ENCODE measurements at regions not wholly inside any gene's neighbourhood (a gene's known extent, or its start where the extent isn't known, plus 50 kb on each side); places are given as distances from the start of the nearest gene placed in this dataset.

- DNase-seq (no peak), ATAC-seq (ENCODE audit: poor library complexity) (no peak)
- CTCF ChIA-PET, result no interaction called here
- Mint-ChIP-seq H3K4me3 (no peak overlapping the region), H3K36me3 (ENCODE audit: low read depth) (no peaks in the 10 kb centered on the region), H3K27ac (no peak overlapping the region), H3K9me3 (no peaks in the 10 kb centered on the region), H3K27me3 (no peaks in the 10 kb centered on the region), H3K4me1 (ENCODE audit: low read depth) (no peaks in the 10 kb centered on the region)
- Histone ChIP-seq H3K4me3 (ENCODE audit: low read length) (no peak overlapping the region), H3K27ac (ENCODE audit: low read depth in 1 of 2, low read length in 2 of 2) (no peak overlapping the region), H3K9me3 (ENCODE audit: control insufficient read depth in 1 of 2, insufficient read depth in 1 of 2, low read length in 2 of 2) (no peaks in the 10 kb centered on the region), H3K36me3 (ENCODE audit: insufficient read depth, low read length) (no peaks in the 10 kb centered on the region), H3K27me3 (ENCODE audit: control insufficient read depth in 1 of 2, insufficient read depth in 2 of 2, low read length in 2 of 2) (no peaks in the 10 kb centered on the region), H3K4me1 (ENCODE audit: insufficient read depth, low read length) (no peaks in the 10 kb centered on the region)
- intact Hi-C loops (cut with DNase I, micrococcal nuclease), result no loop called here
- no peak for TF ChIP-seq CTCF (IDR thresholded peaks at IDR 0.05)
- POLR2A ChIA-PET, result no interaction called here
Measured at GRCh38 chr7:117992635-117993376, 119.6 kb upstream of the CTTNBP2 start.

GRCh38 chr7:117993377-117994003 is 120.2 kb upstream of the CTTNBP2 start:
- no peaks in the 10 kb centered on the region for H3K9me3 ChIP-seq (ENCODE audit: control insufficient read depth in 1 of 2, insufficient read depth in 1 of 2, low read length in 2 of 2)
- H3K4me1 ChIP-seq (ENCODE audit: insufficient read depth, low read length), result no peaks in the 10 kb centered on the region
- no peak overlapping the region for H3K4me3 Mint-ChIP-seq
- H3K27me3 ChIP-seq (ENCODE audit: control insufficient read depth in 1 of 2, insufficient read depth in 2 of 2, low read length in 2 of 2), result no peaks in the 10 kb centered on the region
- ATAC-seq (ENCODE audit: poor library complexity) (no peak), DNase-seq (no peak)
- H3K4me3 ChIP-seq (ENCODE audit: low read length), result no peak overlapping the region
- ChIA-PET CTCF (no interaction called here), POLR2A (no interaction called here)
- H3K27me3 Mint-ChIP-seq, result no peaks in the 10 kb centered on the region
- no peak overlapping the region for H3K27ac Mint-ChIP-seq
- TF ChIP-seq CTCF (IDR thresholded peaks at IDR 0.05), result no peak
- no peaks in the 10 kb centered on the region for H3K9me3 Mint-ChIP-seq
- no peaks in the 10 kb centered on the region for H3K36me3 ChIP-seq (ENCODE audit: insufficient read depth, low read length)
- H3K4me1 Mint-ChIP-seq (ENCODE audit: low read depth), result no peaks in the 10 kb centered on the region
- intact Hi-C loops (cut with DNase I, micrococcal nuclease), result no loop called here
- H3K27ac ChIP-seq (ENCODE audit: low read depth in 1 of 2, low read length in 2 of 2), result no peak overlapping the region
- no peaks in the 10 kb centered on the region for H3K36me3 Mint-ChIP-seq (ENCODE audit: low read depth)

- no peaks in the 10 kb centered on the region for H3K27me3 Mint-ChIP-seq
- DNase-seq, result no peak
- no peaks in the 10 kb centered on the region for H3K9me3 Mint-ChIP-seq
- ChIA-PET POLR2A (no interaction called here), CTCF (no interaction called here)
- H3K36me3 Mint-ChIP-seq (ENCODE audit: low read depth), result no peaks in the 10 kb centered on the region
- Histone ChIP-seq H3K36me3 (ENCODE audit: insufficient read depth, low read length) (no peaks in the 10 kb centered on the region), H3K9me3 (ENCODE audit: control insufficient read depth in 1 of 2, insufficient read depth in 1 of 2, low read length in 2 of 2) (no peaks in the 10 kb centered on the region), H3K27ac (ENCODE audit: low read depth in 1 of 2, low read length in 2 of 2) (no peak overlapping the region), H3K4me3 (ENCODE audit: low read length) (no peak overlapping the region), H3K4me1 (ENCODE audit: insufficient read depth, low read length) (no peaks in the 10 kb centered on the region), H3K27me3 (ENCODE audit: control insufficient read depth in 1 of 2, insufficient read depth in 2 of 2, low read length in 2 of 2) (no peaks in the 10 kb centered on the region)
- intact Hi-C loops (cut with DNase I, micrococcal nuclease), result no loop called here
- no peak overlapping the region for H3K27ac Mint-ChIP-seq
- no peak for ATAC-seq (ENCODE audit: poor library complexity)
- no peak for TF ChIP-seq CTCF (IDR thresholded peaks at IDR 0.05)
- no peaks in the 10 kb centered on the region for H3K4me1 Mint-ChIP-seq (ENCODE audit: low read depth)
- no peak overlapping the region for H3K4me3 Mint-ChIP-seq
Measured at GRCh38 chr7:117995850-117996650, 122.8 kb upstream of the CTTNBP2 start.

Measured in CD4-positive, alpha-beta T cell (primary cell).